DMS114 treated with DMSO at 0.1 percent for 48 hours (cell line): ENCODE measurements at regions not wholly inside any gene's neighbourhood (a gene's known extent, or its start where the extent isn't known, plus 50 kb on each side); places are given as distances from the start of the nearest gene placed in this dataset.

Experiments used
- DNase-seq: peaks from one replicate; lab custom pipeline; 2025; ENCODE audit not compliant: unreplicated experiment; lab: John Stamatoyannopoulos, UW

DNA sequence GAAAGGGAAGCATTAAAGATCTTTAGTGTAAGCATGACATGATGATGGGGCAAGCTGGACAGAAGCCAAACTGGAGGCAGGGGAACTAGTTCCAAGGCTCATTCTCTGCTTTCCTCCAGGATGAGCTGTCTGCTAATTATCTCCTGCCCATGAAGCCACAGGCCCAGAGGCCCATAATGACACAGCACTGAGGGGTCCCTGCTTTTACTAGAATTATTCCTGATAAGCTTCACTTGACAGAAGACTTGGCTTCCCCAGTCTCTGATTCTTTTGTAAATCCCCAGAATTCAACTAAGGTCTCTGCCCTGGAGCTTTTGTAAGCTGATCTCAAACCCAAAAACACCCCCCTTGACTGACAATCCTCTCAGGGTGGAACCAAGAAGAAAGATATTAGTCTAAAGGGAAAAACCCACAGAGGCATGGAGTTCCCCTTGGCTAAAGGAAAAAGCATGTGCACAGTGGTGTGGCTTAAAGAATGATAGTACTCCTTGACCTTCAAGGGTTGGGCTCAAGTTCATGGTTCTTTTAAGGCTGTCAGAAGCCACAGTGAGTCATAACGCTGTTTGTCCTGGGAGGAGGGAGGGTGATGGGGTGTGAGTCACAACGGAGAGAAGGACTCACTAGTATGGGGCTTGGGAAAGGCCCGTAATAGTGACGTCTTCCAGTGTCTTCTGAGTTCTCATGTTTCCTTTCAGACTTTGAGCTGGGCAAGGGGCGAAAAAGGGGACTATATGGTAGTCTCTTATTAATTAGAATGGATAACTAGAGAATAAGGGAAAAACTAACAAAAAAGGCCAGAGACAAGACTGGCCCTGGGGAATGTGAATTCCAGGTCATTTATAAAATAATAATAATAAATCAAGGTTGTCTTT lies 146.0 kb upstream of the CPEB2 start:
- no peak for DNase-seq

DNA sequence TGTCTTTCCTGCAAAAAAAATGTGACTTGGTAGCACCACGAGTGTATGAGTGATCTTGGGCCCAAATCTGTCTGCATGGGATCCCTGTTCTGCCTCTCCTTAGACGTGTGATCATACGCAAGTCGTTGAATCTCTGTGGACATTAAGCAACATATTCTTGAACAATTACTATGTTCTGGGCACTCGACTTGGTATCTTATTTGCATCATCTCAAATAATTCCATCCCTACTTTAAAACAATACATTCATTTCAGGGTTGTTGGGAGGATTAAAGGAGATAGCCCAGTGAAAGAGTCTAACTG lies 145.4 kb upstream of the CPEB2 start:
- DNase-seq, result no peak

DNA sequence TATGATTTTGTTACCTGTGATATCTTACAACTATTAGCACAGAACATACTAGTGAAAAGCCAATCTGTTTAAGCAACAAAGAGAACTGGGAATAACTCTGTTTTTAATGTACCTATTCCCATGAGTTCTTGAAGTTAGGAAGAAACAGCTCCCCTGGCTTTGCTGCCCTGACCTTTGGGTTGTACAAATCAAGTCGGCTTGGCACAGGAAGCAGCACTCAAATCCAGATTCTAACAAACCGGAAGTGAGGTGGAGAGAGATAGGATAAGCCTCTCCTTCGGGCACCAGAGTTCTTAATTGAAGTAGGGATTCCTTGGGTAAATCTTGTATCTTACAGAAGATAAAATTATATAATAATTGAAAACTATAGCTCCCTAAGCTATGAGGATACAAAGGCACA lies 144.8 kb upstream of the CPEB2 start:
- DNase-seq, result no peak

DNA sequence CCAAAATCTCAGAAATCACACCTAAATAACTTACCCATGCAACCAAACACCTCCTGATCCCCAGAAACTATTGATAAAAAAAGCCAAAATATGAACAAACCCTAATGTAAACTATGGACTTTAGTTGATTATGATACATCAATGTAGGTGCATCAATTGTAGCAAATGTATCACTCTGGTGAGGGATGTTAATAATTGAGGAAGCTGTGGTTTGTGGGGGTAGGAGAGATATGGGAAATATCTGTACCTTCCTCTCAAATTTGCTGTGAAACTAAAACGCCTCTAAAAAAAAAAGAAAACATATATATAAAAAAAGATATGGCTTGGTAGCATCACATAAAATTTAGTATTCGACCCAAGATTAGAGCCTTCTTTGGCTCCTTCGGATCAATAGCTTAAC lies 144.3 kb upstream of the CPEB2 start:
- no peak for DNase-seq

DNA sequence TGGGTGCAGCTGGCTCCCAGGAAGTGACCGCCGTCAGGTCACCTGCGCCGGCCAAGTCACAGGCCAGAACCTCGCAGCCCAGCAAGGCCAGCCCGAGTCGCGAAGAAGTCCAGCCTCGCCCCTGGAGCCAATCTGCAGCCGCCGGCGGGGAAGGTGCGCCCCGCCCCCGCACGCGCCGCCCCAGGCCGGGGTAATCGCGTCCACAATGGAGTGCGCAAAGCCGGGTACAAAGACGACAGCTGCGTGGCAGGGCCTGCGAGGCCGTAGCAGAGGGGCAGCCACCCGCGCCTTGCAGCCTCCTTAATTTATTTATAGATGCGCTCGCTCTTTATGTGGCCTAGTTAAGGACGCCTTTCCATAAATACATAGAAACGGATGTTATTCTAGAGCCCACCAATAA lies 139.4 kb upstream of the CPEB2 start:
- no peak for DNase-seq

DNA sequence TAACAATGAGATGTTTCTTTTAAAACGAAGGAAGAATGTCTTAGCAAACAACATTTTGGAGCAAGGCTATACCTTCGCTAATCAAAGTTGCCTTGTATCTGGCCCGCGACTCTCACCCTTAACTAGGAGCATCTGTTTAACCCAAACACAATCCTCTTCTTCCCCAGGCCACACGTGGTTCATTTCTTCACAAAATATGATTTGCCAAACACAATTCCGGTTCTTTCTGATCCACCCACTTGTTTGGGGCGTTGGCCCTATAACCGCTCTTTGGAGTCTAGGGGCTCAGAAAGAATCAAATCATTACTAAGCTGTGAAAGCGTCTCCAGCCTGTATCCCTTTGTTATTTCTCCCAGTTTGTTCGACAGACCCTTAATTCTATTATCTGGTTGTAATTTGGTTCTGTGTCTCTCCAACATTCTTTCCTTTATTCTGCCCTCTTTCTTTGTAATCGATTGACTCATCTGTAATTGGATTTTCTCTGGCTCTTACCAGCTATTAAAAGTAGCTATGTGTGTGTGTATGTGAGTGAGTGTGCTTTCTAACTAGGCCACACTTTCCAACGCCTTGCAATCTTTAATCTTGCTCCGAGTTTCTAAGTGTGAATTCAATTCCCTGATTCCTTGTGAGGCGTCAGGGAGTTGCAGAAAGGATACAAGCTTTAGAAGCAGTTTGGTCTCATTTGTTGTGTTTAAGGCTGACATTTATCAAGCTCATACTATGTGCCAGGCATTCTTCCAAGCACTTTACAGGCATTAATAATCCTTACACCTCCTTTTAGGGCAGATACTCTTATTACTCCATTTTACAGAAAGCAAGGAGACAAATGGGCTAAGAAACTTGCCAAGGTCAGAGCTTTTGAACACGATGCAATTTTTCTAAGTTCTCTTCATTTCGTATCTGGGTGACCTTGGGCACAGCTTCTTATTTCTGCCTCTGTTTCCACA lies 138.6 kb upstream of the CPEB2 start:
- no peak for DNase-seq

DNA sequence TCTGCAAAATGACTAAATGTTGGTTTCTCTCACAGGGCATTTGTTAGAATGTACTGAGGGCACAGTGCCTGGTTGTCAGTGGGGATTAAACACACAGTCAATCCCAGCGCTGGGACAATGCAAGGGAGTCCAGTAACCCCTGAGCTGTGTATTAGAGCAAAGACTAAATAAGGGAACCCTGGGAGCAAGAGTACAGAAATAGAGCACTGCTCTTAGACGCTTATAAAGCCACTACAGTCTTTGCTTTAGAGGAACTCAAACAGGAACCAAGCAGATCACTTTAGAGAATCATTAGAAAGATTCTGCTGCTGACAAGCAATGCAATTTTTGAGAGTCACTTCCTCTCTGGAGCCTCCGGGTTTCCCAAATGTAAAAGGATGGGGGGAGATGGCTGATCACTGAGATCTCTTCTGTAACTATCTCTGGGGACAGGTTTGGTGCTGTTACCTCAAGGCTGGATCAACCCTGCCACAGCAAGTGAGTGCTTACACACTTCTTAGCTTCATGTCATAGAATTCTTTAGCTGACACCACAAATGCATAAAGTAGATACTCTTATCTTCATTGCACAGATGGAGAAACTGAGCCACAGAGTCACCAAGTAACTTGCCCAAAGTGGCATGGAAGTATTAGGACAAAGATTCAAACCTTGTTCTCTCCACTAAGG lies 137.8 kb upstream of the CPEB2 start:
- no peak for DNase-seq

DNA sequence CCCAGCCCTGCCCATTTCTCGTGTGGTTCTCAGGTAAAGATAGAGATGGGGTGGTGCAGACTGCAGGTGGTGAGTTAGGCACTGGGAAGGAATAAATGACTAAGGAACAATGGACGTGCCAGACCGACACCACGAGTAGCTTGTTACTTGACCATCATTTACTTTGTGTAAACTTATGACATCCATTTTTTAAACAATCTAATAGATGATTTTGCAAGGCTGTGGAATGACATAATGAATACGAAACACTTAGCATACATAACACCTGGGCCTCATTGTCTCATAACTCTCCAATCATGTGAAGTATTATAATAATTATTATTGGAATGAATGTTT lies 137.3 kb upstream of the CPEB2 start:
- DNase-seq, result no peak

DNA sequence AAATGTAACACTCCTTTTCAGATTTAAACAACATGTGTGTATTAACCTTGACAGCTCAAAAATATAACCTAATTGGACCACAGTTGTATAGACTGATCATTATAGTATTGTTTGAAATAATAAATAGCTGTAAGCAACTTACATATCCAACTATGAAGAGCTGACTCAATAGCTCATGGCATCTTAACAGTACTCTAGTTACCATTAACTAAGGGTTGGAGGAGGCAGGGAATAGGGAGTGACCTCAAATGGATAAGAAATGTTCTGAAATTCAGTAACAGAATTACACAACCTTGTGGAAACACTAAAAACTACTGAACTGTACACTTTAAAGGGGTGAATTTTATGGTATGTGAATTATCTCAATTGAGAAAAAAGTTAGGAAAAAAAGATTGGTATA lies 136.5 kb upstream of the CPEB2 start:
- DNase-seq, result no peak

DNA sequence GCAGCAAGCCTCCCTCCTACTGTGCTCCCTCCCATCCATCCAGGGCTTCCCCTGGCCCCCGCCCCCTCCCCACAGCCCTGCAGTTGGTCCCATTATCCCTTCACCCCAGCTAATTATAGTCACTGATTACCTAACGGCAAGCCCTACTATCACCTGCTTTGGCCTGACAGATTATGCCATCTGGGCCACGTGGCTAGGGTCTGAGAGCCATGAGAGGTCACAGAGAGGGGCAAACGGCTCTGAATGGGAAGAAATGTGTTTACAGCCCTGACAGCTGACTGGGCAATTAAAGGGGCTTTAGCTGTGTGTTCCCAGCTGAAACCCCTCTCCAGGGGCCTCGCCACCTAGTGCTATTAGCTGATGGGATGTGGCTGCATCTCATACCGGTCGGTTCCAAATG lies 134.4 kb upstream of the CPEB2 start:
- DNase-seq, result no peak

DNA sequence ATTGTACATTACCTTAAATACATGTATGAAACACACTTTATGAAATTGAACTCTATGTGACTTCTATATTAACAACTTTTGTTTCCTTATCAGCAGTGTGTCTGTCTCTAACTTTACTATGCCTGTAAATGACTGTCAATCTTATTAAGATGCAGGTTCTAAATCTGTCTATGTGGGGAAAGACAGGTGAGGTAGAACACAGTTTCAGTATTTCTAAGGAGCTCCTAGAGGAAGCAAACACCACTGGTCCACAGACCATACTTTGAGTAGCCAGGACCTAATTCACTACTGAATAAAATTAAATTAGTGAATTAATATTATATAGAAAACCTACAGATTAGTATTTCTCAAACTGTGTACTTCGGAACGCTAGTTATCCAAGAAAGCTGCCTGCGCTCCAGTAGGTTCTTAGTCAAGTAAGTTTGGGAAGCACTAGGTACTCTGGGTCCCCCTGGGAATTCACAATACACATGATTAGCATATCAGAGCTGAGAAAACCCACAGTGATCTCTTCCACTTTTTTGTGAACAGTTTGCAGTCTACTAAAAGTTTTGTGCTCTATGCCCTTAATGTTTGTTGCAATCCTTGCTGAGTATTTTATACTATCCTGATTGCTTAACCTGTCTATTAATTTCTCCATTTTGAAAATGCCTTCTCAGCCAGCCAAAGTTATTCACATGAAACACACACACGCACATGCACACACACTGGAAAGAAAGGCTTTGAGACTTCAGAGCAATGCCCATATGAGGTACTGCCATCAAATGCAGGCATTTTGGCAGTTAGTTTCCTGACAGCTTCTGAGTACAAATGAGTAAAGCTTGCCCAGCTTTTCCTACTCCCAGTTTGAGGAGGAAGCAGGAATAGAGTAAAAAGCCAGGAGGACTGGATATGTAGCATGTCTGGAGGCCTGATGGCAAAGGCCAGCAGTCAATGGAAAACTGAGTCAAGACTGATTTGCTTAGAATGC lies 133.6 kb upstream of the CPEB2 start:
- DNase-seq, result no peak

DNA sequence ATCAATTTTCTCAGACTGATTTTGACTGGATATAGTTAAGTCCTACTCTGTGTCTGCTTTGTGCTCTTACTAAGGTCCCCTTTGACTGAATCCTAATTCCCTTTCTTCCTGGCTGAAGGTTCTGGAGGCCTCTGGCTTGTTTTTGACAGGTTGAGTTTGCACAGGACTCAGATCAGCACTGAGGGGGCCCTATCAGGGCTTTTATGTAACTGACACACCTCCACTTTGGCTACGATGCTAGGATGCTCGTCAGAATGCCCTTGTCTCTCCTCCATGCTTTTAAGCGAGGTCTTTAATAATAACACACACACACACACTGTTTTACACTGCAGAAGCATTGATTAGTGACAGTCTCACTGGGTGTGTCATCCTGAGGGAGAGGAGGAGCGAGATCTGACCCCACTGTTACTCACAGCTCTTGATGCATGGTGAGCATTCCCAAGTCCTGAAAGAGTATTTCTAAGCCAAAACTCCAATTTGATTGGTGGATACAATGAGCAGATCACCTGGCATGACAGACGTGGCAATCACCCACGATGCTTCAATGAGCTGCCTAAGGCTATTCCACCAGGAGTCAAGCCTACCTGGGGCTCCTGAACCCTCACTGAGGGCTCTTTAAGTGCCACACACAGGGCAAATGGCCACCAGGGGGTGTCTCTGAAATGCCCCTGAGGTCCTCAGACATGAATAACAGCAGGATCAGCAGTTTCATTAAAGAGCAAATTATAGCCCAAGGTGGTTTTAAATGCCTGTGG lies 130.4 kb upstream of the CPEB2 start:
- no peak for DNase-seq

DNA sequence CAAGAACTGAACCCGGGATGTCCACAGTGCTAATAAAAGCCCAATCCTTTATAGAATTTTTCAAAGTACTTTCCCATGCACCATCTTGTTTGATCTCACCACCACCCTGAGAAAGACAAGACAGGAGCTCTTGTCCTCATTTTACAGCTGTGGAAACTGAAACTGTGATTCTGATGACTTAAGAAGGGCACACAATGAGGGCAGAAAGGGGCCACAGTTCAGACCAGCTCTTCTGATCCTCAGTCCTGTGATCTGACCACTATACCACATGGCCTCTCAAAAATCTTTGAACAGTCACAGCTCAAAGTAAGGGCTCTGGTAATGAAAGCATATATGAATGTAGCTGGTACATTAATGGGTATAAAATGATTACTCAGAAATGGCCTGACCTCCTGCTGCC lies 127.3 kb upstream of the CPEB2 start:
- DNase-seq, result no peak

DNA sequence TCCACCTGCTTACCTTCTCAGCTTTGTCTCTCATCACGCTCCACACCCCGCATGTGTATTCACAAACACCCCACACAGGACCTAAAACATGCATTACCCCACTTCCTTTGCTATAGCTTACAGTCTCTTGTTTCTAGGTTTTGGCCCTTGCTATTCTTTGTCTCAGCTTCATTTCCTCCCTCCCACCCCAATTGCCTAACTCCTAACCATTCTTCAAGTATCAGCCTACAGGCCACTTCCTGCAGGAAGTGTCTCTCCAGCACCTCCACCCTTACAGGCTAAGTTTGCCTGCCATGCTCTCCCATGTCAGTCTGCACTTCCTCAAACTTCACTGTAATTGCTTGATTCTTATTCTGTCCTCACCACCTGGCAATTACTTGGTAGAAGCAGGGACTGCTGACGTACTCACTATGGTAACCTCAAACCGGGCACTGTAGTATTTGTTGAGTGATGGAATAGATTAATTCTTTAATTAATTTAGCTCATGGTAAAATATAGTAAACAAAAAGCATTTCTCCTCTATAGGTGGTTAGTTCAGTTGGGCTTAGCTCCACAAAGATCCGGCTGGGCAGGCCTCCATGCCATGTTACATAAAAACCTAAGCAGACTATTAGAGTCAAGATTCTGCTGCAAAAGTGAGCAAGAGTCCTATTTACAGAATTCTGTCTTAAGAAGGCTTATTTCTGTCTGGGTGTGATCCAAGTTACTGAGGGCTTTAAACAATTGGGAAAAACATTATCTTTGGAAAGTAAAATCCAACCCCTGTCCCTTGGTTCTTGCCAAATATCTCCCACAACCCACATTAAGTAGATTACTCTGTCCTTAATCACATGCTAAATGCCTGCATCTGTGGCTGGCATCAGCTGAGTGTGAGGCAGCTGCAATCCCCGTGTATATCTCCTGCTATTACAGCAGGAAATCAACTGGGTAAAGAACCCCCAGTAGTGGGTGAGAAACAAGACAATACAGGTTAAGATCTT lies 124.7 kb upstream of the CPEB2 start:
- DNase-seq, result no peak

DNA sequence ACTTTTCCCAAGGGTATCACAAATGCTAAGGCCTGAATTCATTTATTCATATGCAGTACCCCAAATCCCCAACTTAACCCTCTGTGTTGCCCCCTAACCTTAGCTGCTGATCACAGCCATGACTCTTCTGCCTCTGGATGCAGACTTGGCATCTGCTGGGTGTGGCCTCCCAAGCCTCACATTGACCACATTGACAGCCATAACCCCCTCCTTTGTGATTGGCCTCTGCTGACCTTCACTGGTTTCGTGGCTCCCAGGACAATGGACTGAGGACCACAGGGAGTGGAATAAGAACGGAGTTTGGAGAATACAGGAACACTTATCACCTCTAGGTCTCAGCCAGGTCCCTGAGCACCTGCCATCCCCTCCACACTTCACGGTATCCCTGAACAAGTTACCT lies 123.6 kb upstream of the CPEB2 start:
- no peak for DNase-seq

DNA sequence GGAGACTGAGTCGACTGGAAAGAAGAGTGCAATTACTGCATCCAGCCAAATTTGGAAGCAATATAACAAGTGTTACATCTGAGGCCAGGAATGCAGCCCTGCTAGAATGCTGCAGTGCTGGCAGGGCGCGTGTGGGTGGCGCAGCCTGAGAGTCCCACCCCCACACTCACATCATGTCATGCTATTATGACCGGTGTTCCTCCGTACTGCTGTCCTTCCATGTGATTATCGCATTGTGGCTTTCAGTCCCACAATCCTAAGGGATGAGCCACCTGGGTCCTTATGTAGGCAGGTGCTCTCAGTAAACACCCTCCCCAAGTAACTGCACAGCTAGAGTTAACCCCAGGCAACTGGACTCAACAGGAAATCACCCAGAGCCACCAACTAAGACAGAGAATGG lies 122.6 kb upstream of the CPEB2 start:
- no peak for DNase-seq

DNA sequence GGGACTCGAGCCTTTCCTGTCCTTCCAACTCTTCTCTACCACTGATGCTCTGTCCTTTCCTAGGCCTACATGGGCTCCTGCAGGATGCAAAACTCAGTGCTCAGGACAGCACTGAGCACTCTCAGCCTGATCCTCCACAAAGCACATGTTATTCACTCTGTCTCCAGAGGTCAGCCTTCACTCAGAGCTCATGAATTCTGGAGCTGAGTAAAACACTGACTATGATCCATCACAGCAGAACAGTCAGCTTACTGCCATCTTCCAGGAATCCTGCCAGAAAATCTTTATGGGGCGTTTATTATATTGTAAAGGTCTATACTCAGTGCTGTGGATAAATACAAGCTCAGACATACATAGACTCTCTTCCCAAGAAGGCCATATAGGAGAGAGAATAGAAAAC lies 121.5 kb upstream of the CPEB2 start:
- DNase-seq, result no peak

DNA sequence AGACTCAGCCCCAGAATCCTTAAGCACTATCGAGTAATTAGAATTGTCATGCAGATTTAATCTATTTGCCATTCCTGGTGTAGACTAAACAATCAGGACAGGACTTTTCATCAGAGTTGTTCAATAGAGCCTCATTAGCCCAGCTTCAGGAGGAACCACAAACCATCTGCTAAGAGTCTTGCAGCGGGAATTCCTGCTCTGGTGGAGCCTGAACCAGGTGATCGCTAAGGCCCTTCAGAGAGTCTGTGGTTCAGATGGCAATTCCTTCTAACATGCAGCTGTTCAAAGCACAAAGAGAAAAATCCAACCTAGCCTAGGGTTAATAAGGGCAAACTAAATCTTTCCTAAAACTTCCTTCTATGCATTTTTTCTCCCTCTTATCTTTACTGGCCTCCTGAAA lies 119.1 kb upstream of the CPEB2 start:
- DNase-seq, result no peak

DNA sequence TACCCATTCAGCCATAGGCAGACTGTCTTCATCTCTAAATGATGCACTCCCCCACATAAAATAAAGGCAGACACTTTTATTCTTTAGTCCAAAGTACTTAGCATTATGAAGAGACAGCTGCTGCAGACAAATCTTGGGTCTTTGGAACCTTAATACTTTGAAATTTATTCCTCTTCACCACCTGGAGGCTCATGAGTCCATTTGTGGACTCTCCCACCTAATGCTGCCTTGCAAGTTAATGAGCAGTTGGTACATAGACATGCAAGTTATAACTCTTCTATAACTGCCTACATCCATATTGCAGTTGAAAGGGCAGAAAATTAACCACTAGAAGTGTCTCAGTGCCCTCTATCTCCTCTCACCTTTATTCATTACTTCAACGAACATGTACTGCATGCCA lies 118.6 kb upstream of the CPEB2 start:
- DNase-seq, result no peak
